Bronchial epithelial cell (primary cell): ENCODE measurements at regions not wholly inside any gene's neighbourhood (a gene's known extent, or its start where the extent isn't known, plus 50 kb on each side); places are given as distances from the start of the nearest gene placed in this dataset.
A peak's percentile ranks its signal among the peaks of the same experiment; 100 is the strongest.

Experiments used
- DNase-seq: peaks from one replicate; pipeline ENCODE4 v3.0.0-alpha.2; 2010; ENCODE audit warnings: low read depth
- FAIRE-seq: peaks from 2 replicates; lab custom pipeline; 2011; peaks lifted over from hg19 to GRCh38; lab: Jason Lieb, UNC
- H3K27me3 ChIP-seq: 2 replicates; pipeline ENCODE4 v1.5.1; 2011; ENCODE audit warnings: low read length; ENCODE audit not compliant: control insufficient read depth, insufficient read depth
- H3K36me3 ChIP-seq: 2 replicates; pipeline ENCODE4 v1.5.1; 2011; ENCODE audit warnings: low read length; ENCODE audit not compliant: control insufficient read depth, insufficient read depth
- H3K4me3 ChIP-seq: 2 replicates; pipeline ENCODE4 v1.5.1; 2011; ENCODE audit warnings: mild to moderate bottlenecking, low read depth, low read length, control low read depth
- CTCF ChIP-seq: IDR thresholded peaks from 2 replicates; pipeline ENCODE4 v1.5.1; 2011; ENCODE audit warnings: mild to moderate bottlenecking, moderate library complexity, low read length, control low read depth, inconsistent platforms; ENCODE audit not compliant: insufficient read depth, severe bottlenecking

DNA sequence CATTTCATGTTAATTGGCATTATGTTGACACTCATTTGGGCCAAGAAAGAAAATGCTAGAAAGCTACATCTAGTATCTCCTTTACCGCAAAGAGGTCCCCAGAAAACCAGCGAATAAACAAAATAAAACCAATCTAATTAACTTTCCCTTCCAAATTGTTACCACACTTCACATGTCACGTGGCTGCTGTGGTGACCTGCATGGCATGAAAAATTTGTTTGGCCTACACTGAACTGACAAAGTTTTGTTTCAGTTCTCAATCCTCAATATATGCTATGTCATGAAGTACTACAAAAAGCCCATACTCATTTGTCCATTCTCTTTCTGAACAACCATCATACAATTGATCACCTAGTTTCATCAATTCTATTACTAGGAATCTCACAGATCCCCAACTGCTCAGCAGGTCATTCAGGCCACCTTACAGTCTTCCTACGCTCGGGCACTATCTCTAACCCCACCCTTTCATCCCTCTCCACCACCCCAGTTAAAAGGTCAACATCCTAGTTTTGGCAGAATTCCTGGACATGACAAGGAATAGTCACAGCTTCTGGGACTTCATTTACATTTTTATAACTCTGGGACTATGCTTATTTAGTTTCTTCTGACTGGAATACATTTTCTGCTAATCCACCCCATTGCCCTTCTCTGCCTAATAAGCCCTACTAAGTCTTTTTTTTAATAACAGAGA, 480.4 kb downstream of the IGSF11 start:
- TF ChIP-seq CTCF: no peak
- DNase-seq (no peak), FAIRE-seq (no peak)
- Histone ChIP-seq H3K27me3 (no peaks in the 10 kb centered on the region), H3K36me3 (no peaks in the 10 kb centered on the region), H3K4me3 (no peak overlapping the region)

GRCh38 chr3:118556983-118557382, 477.7 kb downstream of the IGSF11 start:
- Histone ChIP-seq H3K4me3 (no peak overlapping the region), H3K27me3 (no peaks in the 10 kb centered on the region), H3K36me3 (no peaks in the 10 kb centered on the region)
- TF ChIP-seq CTCF: no peak
- no peak for FAIRE-seq
- no peak for DNase-seq

- Histone ChIP-seq H3K36me3 (no peaks in the 10 kb centered on the region), H3K27me3 (no peaks in the 10 kb centered on the region), H3K4me3 (no peak overlapping the region)
- no peak for TF ChIP-seq CTCF
- FAIRE-seq: no peak
- no peak for DNase-seq
Observed at GRCh38 chr3:118557513-118557912, 477.1 kb downstream of the IGSF11 start.

GRCh38 chr3:118559286-118559685, 475.4 kb downstream of the IGSF11 start:
- Histone ChIP-seq H3K27me3 (no peaks in the 10 kb centered on the region), H3K36me3 (no peaks in the 10 kb centered on the region), H3K4me3 (no peak overlapping the region)
- TF ChIP-seq CTCF: no peak
- FAIRE-seq: no peak
- DNase-seq: peak; percentile 62

DNA sequence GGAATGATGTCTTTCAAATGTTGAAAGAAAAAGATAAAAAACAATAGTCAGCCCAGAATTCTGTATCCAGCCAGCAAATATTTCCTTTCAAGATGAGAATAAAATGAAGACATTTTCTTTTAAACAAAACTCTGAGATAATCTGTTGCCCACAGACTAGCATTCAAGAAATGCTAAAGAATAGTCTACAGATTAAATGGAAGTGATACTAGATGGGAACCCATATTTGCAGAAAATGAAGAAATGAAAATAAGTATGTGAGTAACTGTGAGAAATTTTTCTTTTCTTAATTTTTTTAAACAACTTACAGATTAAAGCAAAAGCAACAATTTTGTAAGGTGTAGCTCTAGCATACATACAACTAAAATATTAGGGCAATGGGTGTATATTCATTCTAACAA, 469.8 kb downstream of the IGSF11 start:
- no peak overlapping the region for H3K4me3 ChIP-seq
- no peaks in the 10 kb centered on the region for H3K27me3 ChIP-seq
- TF ChIP-seq CTCF: no peak
- no peaks in the 10 kb centered on the region for H3K36me3 ChIP-seq
- FAIRE-seq: no peak
- DNase-seq: no peak

DNA sequence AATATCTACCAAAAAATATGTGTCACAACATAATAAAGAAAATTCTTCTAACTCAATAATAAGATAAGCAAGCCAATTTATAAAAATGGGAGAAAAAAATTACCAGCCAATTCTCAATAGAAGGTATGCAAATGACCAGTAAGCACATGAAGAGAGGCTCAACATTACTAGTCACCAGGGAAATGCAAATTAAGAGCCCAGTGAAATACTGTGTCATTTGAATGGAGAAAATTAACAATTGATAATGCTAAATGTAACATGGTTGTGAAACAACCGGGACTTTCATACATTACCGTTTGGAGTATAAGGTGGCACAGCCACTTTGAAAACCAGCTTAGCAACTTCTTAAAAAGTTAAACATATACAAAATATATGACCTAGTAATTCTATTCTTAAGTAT, 460.7 kb downstream of the IGSF11 start:
- Histone ChIP-seq H3K4me3 (no peak overlapping the region), H3K36me3 (no peaks in the 10 kb centered on the region), H3K27me3 (no peaks in the 10 kb centered on the region)
- FAIRE-seq (no peak), DNase-seq (no peak)
- no peak for TF ChIP-seq CTCF
